ENCODE measurements at regions not wholly inside any gene's neighbourhood (a gene's known extent, or its start where the extent isn't known, plus 50 kb on each side); places are given as distances from the start of the nearest gene placed in this dataset.

GRCh38 chr21:31564439-31564838 is 95.1 kb upstream of the SOD1 start:
- DNase-seq: no peak

GRCh38 chr21:31560479-31560878 is 99.0 kb upstream of the SOD1 start:
- DNase-seq: no peak

GRCh38 chr21:31559368-31560119 is 99.9 kb upstream of the SOD1 start:
- DNase-seq: peak; percentile 98

GRCh38 chr21:31558962-31559367 is 100.5 kb upstream of the SOD1 start:
- peak; percentile 98 for DNase-seq

- peak; percentile 78 for DNase-seq
These were observed 101.1 kb upstream of the SOD1 start for GRCh38 chr21:31558189-31558961.

- DNase-seq: peak; percentile 47
These were observed 101.9 kb upstream of the SOD1 start for GRCh38 chr21:31557421-31558188.

GRCh38 chr21:31556662-31557061 is 102.8 kb upstream of the SOD1 start:
- no peak for DNase-seq

- no peak for DNase-seq
These were observed 103.7 kb upstream of the SOD1 start for GRCh38 chr21:31555741-31556191.

- DNase-seq: no peak
These were observed 104.9 kb upstream of the SOD1 start for GRCh38 chr21:31554511-31555022.

- no peak for DNase-seq
These were observed 105.6 kb upstream of the SOD1 start for GRCh38 chr21:31553926-31554325.

GRCh38 chr21:31553461-31553860 is 106.0 kb upstream of the SOD1 start:
- no peak for DNase-seq

- DNase-seq: no peak
These were observed 106.7 kb upstream of the SOD1 start for GRCh38 chr21:31552826-31553225.

GRCh38 chr21:31550070-31550469 is 109.4 kb upstream of the SOD1 start:
- no peak for DNase-seq

- no peak for DNase-seq
These were observed 110.8 kb upstream of the SOD1 start for GRCh38 chr21:31548688-31549087.

GRCh38 chr21:31546443-31547170 is 112.9 kb upstream of the SOD1 start:
- no peak for DNase-seq

- DNase-seq: no peak
These were observed 114.5 kb upstream of the SOD1 start for GRCh38 chr21:31545036-31545435.

- no peak for DNase-seq
These were observed 116.3 kb upstream of the SOD1 start for GRCh38 chr21:31543191-31543590.

GRCh38 chr21:31538816-31539215 is 120.7 kb upstream of the SOD1 start:
- peak; percentile 73 for DNase-seq

- DNase-seq: no peak
These were observed 121.5 kb upstream of the SOD1 start for GRCh38 chr21:31537872-31538576.

- no peak for DNase-seq
These were observed 123.4 kb upstream of the SOD1 start for GRCh38 chr21:31536138-31536537.

GRCh38 chr21:31531967-31532366 is 127.5 kb upstream of the SOD1 start:
- peak; percentile 58 for DNase-seq
